Kidney (tissue), 13 donors: ENCODE measurements at regions not wholly inside any gene's neighbourhood (a gene's known extent, or its start where the extent isn't known, plus 50 kb on each side); places are given as distances from the start of the nearest gene placed in this dataset.

Experiments
- DNase-seq, 5 donors: peaks; one replicate each; pipeline ENCODE4 v3.0.0-alpha.2; 2013 to 2020
- FAIRE-seq: peaks from 2 replicates; lab custom pipeline; 2012; peaks lifted over from hg19 to GRCh38; lab: Jason Lieb, UNC
- H3K27ac ChIP-seq, 2 donors: one replicate each; pipeline ENCODE4 v1.7.0; 2013; ENCODE audit warnings: low read depth in 2 of 2, low read length in 2 of 2, inconsistent platforms in 1 of 2
- H3K27me3 ChIP-seq: one replicate; pipeline ENCODE4 v1.7.1; 2013; ENCODE audit warnings: low read length, inconsistent platforms; ENCODE audit not compliant: control insufficient read depth, insufficient read depth
- H3K36me3 ChIP-seq, 3 donors: one replicate each; pipeline versions ENCODE4 v1.7.0 to v1.7.1; 2013; ENCODE audit warnings: low read length in 3 of 3, control low read depth in 1 of 3, inconsistent platforms in 1 of 3; ENCODE audit not compliant: insufficient read depth in 3 of 3, control insufficient read depth in 2 of 3
- H3K4me1 ChIP-seq, 3 donors: one replicate each; pipeline versions ENCODE4 v1.7.0 to v1.7.1; 2013; ENCODE audit warnings: low read length in 3 of 3, inconsistent platforms in 1 of 3, low read depth in 1 of 3; ENCODE audit not compliant: control insufficient read depth in 2 of 3, insufficient read depth in 2 of 3
- H3K4me3 ChIP-seq, 3 donors: one replicate each; pipeline versions ENCODE4 v1.7.0 to v1.8.1; 2013; ENCODE audit warnings: low read length in 3 of 3, control low read depth in 1 of 3, inconsistent platforms in 1 of 3
- H3K9ac ChIP-seq, 3 donors: one replicate each; pipeline versions ENCODE4 v1.7.0 to v1.7.1; 2013; ENCODE audit warnings: low read length in 3 of 3, control low read depth in 1 of 3, inconsistent platforms in 1 of 3
- H3K9me3 ChIP-seq, 3 donors: one replicate each; pipeline versions ENCODE4 v1.7.0 to v1.7.1; 2013; ENCODE audit warnings: low read length in 3 of 3, control low read depth in 1 of 3, inconsistent platforms in 1 of 3; ENCODE audit not compliant: control insufficient read depth in 2 of 3, insufficient read depth in 1 of 3
- intact Hi-C: fragments of 100-400 bp; cut with DNase I; formaldehyde crosslinking; loops from one replicate; pipeline ENCODE4 v1.11.1; 2022
- TF ChIP-seq, protein P1 (sequence below): IDR thresholded peaks from 3 replicates; pipeline ENCODE4 v1.5.1; 2012; ENCODE audit warnings: mild to moderate bottlenecking, moderate library complexity, borderline replicate concordance; ENCODE audit not compliant: insufficient read depth; ENCODE audit errors: extremely low read depth
- donor health status: control.
- donor health status: control.
- donor health status: control.
- donor health status: control.
- donor health status: control.
- donor health status: DM: yes; HTN: yes; CAD: no.
- donor health status: Normal renal cell carcinoma (clear cell type).

DNA sequence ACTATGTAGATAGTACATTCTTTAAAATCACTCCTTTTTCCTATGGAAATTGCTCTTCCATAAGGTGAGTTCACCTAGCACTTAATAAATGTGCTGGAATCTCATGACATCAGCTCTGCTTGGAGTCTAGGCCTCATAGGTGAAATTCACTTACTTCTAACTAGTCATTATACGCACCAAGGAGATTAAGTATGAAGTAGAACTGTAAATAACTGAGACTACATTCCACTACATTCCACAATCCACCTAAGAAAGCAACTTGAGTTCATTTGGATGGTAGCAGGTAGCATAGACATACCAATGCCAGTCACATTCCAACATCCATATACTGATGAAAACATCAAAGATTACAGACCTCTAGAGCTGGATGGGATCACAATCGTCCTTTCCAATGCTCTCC lies 64.3 kb downstream of the NIBAN1 start:
- no peaks in the 10 kb centered on the region for H3K9me3 ChIP-seq
- no peak overlapping the region for H3K4me3 ChIP-seq
- intact Hi-C loops: no loop called here
- DNase-seq (no peak), FAIRE-seq (no peak)
- H3K36me3 ChIP-seq: no peaks in the 10 kb centered on the region
- H3K4me1 ChIP-seq: no peaks in the 10 kb centered on the region
- TF ChIP-seq, protein P1, sequence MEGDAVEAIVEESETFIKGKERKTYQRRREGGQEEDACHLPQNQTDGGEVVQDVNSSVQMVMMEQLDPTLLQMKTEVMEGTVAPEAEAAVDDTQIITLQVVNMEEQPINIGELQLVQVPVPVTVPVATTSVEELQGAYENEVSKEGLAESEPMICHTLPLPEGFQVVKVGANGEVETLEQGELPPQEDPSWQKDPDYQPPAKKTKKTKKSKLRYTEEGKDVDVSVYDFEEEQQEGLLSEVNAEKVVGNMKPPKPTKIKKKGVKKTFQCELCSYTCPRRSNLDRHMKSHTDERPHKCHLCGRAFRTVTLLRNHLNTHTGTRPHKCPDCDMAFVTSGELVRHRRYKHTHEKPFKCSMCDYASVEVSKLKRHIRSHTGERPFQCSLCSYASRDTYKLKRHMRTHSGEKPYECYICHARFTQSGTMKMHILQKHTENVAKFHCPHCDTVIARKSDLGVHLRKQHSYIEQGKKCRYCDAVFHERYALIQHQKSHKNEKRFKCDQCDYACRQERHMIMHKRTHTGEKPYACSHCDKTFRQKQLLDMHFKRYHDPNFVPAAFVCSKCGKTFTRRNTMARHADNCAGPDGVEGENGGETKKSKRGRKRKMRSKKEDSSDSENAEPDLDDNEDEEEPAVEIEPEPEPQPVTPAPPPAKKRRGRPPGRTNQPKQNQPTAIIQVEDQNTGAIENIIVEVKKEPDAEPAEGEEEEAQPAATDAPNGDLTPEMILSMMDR: no peak
- H3K27me3 ChIP-seq: no peaks in the 10 kb centered on the region
- no peak overlapping the region for H3K9ac ChIP-seq
- H3K27ac ChIP-seq: no peak overlapping the region

DNA sequence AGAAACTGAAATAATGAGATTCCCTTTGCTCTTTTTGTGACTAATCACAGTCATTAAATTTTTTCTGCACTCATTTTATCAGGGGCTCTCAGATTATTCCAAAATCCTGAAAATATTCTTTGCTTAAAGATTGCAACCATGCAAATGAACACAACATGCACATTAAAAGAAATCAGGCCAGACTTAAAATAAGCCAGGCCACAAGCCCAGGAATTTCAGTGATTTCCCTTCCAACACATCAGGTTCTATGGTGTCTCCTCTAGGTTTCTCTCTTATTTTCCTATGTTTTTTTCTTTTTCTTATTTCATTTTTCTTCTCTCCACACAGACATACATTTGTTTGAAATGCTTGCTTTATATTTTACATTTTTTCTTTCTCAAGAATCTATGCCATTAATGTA lies 65.3 kb downstream of the NIBAN1 start:
- no peaks in the 10 kb centered on the region for H3K9me3 ChIP-seq
- FAIRE-seq: no peak
- intact Hi-C loops: no loop called here
- H3K9ac ChIP-seq: no peak overlapping the region
- H3K4me1 ChIP-seq: no peaks in the 10 kb centered on the region
- TF ChIP-seq, protein P1: no peak
- DNase-seq: no peak
- no peak overlapping the region for H3K4me3 ChIP-seq
- no peaks in the 10 kb centered on the region for H3K36me3 ChIP-seq
- no peak overlapping the region for H3K27ac ChIP-seq
- H3K27me3 ChIP-seq: no peaks in the 10 kb centered on the region

DNA sequence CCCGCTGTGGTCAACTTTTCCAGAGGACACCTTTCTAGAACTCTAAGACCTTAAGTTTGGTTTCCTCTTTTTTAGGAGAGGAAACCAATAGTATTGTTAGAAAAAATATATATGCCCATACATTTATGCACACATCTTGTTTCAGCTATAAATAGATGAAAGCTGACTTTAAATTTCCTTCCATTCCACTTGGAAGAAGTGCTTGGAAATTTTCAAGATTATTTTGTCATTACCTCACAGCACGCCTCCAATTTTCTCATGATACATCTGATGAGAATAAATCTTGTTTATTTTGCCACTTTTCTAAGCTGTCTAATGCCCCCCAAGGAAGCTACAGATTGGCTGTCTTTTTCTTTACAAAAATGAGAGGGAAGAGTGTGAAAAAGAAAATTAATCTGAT lies 65.8 kb downstream of the NIBAN1 start:
- intact Hi-C loops: no loop called here
- FAIRE-seq (no peak), DNase-seq (no peak)
- no peak overlapping the region for H3K27ac ChIP-seq
- H3K9ac ChIP-seq: no peak overlapping the region
- H3K27me3 ChIP-seq: no peaks in the 10 kb centered on the region
- H3K9me3 ChIP-seq: no peaks in the 10 kb centered on the region
- TF ChIP-seq, protein P1: no peak
- H3K36me3 ChIP-seq: no peaks in the 10 kb centered on the region
- no peak overlapping the region for H3K4me3 ChIP-seq
- H3K4me1 ChIP-seq: no peaks in the 10 kb centered on the region

DNA sequence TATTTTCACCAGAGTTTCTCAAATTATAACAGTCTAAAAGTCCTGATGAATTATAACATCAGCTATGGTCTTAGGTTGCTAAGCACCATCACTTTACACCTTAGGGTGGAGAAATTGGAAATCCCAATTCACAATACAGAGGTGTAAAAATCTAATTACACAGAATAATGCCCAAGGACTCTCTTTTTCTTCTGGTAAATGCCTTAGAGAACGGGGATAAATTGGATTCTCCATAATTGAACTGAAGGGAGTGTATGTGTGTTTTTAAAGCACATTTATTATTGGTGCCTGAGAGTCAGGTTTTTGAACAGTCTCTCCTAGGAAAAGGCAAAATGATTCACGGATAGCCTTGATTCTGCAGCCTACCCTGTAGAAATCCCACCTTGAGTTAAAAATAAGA lies 66.8 kb downstream of the NIBAN1 start:
- DNase-seq: no peak
- H3K9me3 ChIP-seq: no peaks in the 10 kb centered on the region
- TF ChIP-seq, protein P1: no peak
- FAIRE-seq: no peak
- intact Hi-C loops: no loop called here
- H3K36me3 ChIP-seq: no peaks in the 10 kb centered on the region
- H3K4me3 ChIP-seq: no peak overlapping the region
- H3K27me3 ChIP-seq: no peaks in the 10 kb centered on the region
- no peaks in the 10 kb centered on the region for H3K4me1 ChIP-seq
- H3K27ac ChIP-seq: no peak overlapping the region
- H3K9ac ChIP-seq: no peak overlapping the region
